Small intestine (tissue), 7 donors: ENCODE measurements at regions not wholly inside any gene's neighbourhood (a gene's known extent, or its start where the extent isn't known, plus 50 kb on each side); places are given as distances from the start of the nearest gene placed in this dataset.

ENCODE experiments used
- DNase-seq, 2 donors: peaks; one replicate each; pipeline versions ENCODE4 v3.0.0 to v3.0.0-alpha.2; 2013
- FAIRE-seq: peaks from 2 replicates; lab custom pipeline; 2012; peaks lifted over from hg19 to GRCh38; lab: Jason Lieb, UNC
- H3K27ac ChIP-seq, 3 donors: one replicate each; pipeline ENCODE4 v1.5.1; 2013; ENCODE audit warnings: low read length in 2 of 3, mild to moderate bottlenecking in 2 of 3, control low read depth in 1 of 3, inconsistent platforms in 1 of 3, low read depth in 1 of 3, moderate library complexity in 1 of 3
- H3K27me3 ChIP-seq, 3 donors: one replicate each; pipeline ENCODE4 v1.6.1; 2013; ENCODE audit warnings: low read length in 3 of 3, inconsistent platforms in 1 of 3; ENCODE audit not compliant: control insufficient read depth in 3 of 3, insufficient read depth in 3 of 3
- H3K36me3 ChIP-seq, 3 donors: one replicate each; pipeline ENCODE4 v1.6.1; 2013; ENCODE audit warnings: low read length in 3 of 3, inconsistent platforms in 1 of 3, low read depth in 1 of 3, mild to moderate bottlenecking in 1 of 3, moderate library complexity in 1 of 3; ENCODE audit not compliant: control insufficient read depth in 3 of 3, insufficient read depth in 2 of 3
- H3K4me1 ChIP-seq, 3 donors: one replicate each; pipeline ENCODE4 v1.6.1; 2013; ENCODE audit warnings: low read length in 2 of 3, inconsistent platforms in 1 of 3, low read depth in 1 of 3, mild to moderate bottlenecking in 1 of 3, moderate library complexity in 1 of 3; ENCODE audit not compliant: control insufficient read depth in 3 of 3, insufficient read depth in 2 of 3
- H3K4me3 ChIP-seq, 3 donors: one replicate each; pipeline ENCODE4 v1.5.1; 2013; ENCODE audit warnings: low read length in 3 of 3, control low read depth in 1 of 3, inconsistent platforms in 1 of 3, low read depth in 1 of 3, mild to moderate bottlenecking in 1 of 3, moderate library complexity in 1 of 3
- H3K9me3 ChIP-seq, 2 donors: one replicate each; pipeline ENCODE4 v1.6.1; 2013; ENCODE audit warnings: low read depth in 1 of 2, low read length in 1 of 2; ENCODE audit not compliant: control insufficient read depth in 2 of 2, insufficient read depth in 1 of 2
- WGBS, 3 donors: extraction: QIAGEN DNeasy Blood & Tissue Kit; methylation state at CpG; one replicate each; pipeline ENCODE4 v1.1.7; 2013; 5-methylcytosine and 5-hydroxymethylcytosine counted together
- donor health status: healthy with polysubstance abuse.
- donor health status: control.
- donor health status: control.
- donor health status: Bipolar disorder and iron deficiency.
- donor health status: healthy.

GRCh38 chr1:228871314-228872061 lies 136.2 kb downstream of the RHOU start:
- Histone ChIP-seq H3K4me3 (no peak overlapping the region), H3K9me3 (no peaks in the 10 kb centered on the region), H3K4me1 (peaks cover 6 to 21% (median 8%) of the 10 kb centered on the region in 3 donors), H3K36me3 (peaks cover 0 to 2% (median 0%) of the 10 kb centered on the region in 3 donors), H3K27me3 (no peaks in the 10 kb centered on the region), H3K27ac (peak overlapping the region in 2 of 3 donors; percentile 44 to 52)
- no peak for DNase-seq
- WGBS, 3 donors = 67 to 88% (median 82%) methylated on average over 8 of the region's 8 CpGs
- FAIRE-seq = no peak

- DNase-seq (no peak), FAIRE-seq (no peak)
- Histone ChIP-seq H3K4me3 (no peak overlapping the region), H3K9me3 (no peaks in the 10 kb centered on the region), H3K36me3 (peaks cover 0 to 2% (median 0%) of the 10 kb centered on the region in 3 donors), H3K27ac (peak overlapping the region in 2 of 3 donors; percentile 11 to 52), H3K4me1 (peaks cover 3 to 15% (median 6%) of the 10 kb centered on the region in 3 donors), H3K27me3 (no peaks in the 10 kb centered on the region)
- 67 to 80% (median 78%) methylated on average over 7 of the region's 7 CpGs for WGBS, 3 donors
Observed at GRCh38 chr1:228872080-228872479, 136.8 kb downstream of the RHOU start.

- H3K9me3 ChIP-seq = no peaks in the 10 kb centered on the region
- H3K4me1 ChIP-seq = peaks cover 0 to 3% (median 3%) of the 10 kb centered on the region in 3 donors
- no peak overlapping the region for H3K27ac ChIP-seq
- no peak for DNase-seq
- FAIRE-seq = no peak
- H3K4me3 ChIP-seq = no peak overlapping the region
- WGBS, 3 donors = 85 to 89% (median 86%) methylated on average over 3 of the region's 3 CpGs
- H3K27me3 ChIP-seq = no peaks in the 10 kb centered on the region
- H3K36me3 ChIP-seq = no peaks in the 10 kb centered on the region
Observed at GRCh38 chr1:228873709-228874108, 138.4 kb downstream of the RHOU start.

GRCh38 chr1:228875741-228876140 lies 140.5 kb downstream of the RHOU start:
- no peak overlapping the region for H3K4me3 ChIP-seq
- WGBS, 3 donors = 73 to 90% (median 89%) methylated on average over 3 of the region's 3 CpGs
- FAIRE-seq = no peak
- H3K4me1 ChIP-seq = peaks cover 0 to 3% (median 0%) of the 10 kb centered on the region in 3 donors
- H3K36me3 ChIP-seq = no peaks in the 10 kb centered on the region
- peak overlapping the region in 2 of 3 donors; percentile 17 to 32 for H3K27ac ChIP-seq
- H3K9me3 ChIP-seq = no peaks in the 10 kb centered on the region
- DNase-seq = no peak
- H3K27me3 ChIP-seq = no peaks in the 10 kb centered on the region

- peak overlapping the region in 2 of 3 donors; percentile 17 to 32 for H3K27ac ChIP-seq
Observed at GRCh38 chr1:228876187-228876586, 140.9 kb downstream of the RHOU start.

GRCh38 chr1:228879164-228879563 lies 143.9 kb downstream of the RHOU start:
- H3K9me3 ChIP-seq = peaks cover 0 to 6% of the 10 kb centered on the region in 2 donors
- no peaks in the 10 kb centered on the region for H3K36me3 ChIP-seq
- H3K27me3 ChIP-seq = no peaks in the 10 kb centered on the region
- DNase-seq = no peak
- no peaks in the 10 kb centered on the region for H3K4me1 ChIP-seq
- no peak overlapping the region for H3K4me3 ChIP-seq
- H3K27ac ChIP-seq = no peak overlapping the region
- 94 to 97% (median 95%) methylated on average over 2 of the region's 2 CpGs for WGBS, 3 donors
- FAIRE-seq = no peak

More at GRCh38 chr1:228876187-228876586, 140.9 kb downstream of the RHOU start:
- DNase-seq = no peak
- Histone ChIP-seq H3K9me3 (no peaks in the 10 kb centered on the region), H3K4me1 (peaks cover 0 to 2% (median 0%) of the 10 kb centered on the region in 3 donors), H3K27me3 (no peaks in the 10 kb centered on the region), H3K36me3 (no peaks in the 10 kb centered on the region), H3K4me3 (no peak overlapping the region)
- FAIRE-seq = no peak
- WGBS, 3 donors = 65 to 85% (median 78%) methylated on average over 4 of the region's 4 CpGs

GRCh38 chr1:228882041-228882770 lies 146.9 kb downstream of the RHOU start:
- Histone ChIP-seq H3K27ac (no peak overlapping the region), H3K9me3 (peaks cover 0 to 12% of the 10 kb centered on the region in 2 donors), H3K4me1 (no peaks in the 10 kb centered on the region), H3K4me3 (no peak overlapping the region), H3K27me3 (no peaks in the 10 kb centered on the region), H3K36me3 (no peaks in the 10 kb centered on the region)
- WGBS, 3 donors = 70 to 80% (median 71%) methylated on average over 4 of the region's 4 CpGs
- FAIRE-seq (no peak), DNase-seq (no peak)

GRCh38 chr1:228882771-228883450 lies 147.6 kb downstream of the RHOU start:
- no peak for FAIRE-seq
- WGBS, 3 donors = 92 to 95% (median 93%) methylated on average over 4 of the region's 4 CpGs

More at GRCh38 chr1:228882771-228883450, 147.6 kb downstream of the RHOU start:
- Histone ChIP-seq H3K27ac (no peak overlapping the region), H3K36me3 (no peaks in the 10 kb centered on the region), H3K4me3 (no peak overlapping the region), H3K4me1 (no peaks in the 10 kb centered on the region), H3K27me3 (no peaks in the 10 kb centered on the region), H3K9me3 (peaks cover 0 to 12% of the 10 kb centered on the region in 2 donors)
- no peak for DNase-seq
